NCI-H1417 (cell line): ENCODE measurements at regions not wholly inside any gene's neighbourhood (a gene's known extent, or its start where the extent isn't known, plus 50 kb on each side); places are given as distances from the start of the nearest gene placed in this dataset.
A peak's percentile ranks its signal among the peaks of the same experiment; 100 is the strongest.

Experiments used
- DNase-seq, 3 experiments: peaks; one replicate each; lab custom pipeline; 2025; lab: John Stamatoyannopoulos, UW

DNA sequence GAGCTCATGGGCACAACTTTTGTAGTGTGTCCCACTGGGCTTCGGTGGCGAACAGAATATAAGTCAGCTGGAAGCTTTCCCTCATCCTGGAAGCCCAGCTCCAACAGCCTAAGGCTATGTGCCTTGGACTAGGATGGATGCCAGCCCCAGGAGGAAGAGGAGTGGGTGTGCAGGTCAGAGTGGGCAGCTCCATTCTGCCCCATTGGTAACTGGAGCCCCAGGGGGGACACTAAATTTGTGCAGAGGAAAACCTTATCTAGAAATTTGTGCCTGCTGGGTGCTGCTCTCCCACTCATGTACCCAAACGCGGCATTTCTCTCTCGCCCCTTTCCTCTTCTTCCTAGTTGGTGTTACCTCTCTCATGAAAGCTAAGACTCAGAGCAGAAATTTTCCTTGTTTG lies 253.9 kb upstream of the MAN1A1 start:
- DNase-seq, result no peak

DNA sequence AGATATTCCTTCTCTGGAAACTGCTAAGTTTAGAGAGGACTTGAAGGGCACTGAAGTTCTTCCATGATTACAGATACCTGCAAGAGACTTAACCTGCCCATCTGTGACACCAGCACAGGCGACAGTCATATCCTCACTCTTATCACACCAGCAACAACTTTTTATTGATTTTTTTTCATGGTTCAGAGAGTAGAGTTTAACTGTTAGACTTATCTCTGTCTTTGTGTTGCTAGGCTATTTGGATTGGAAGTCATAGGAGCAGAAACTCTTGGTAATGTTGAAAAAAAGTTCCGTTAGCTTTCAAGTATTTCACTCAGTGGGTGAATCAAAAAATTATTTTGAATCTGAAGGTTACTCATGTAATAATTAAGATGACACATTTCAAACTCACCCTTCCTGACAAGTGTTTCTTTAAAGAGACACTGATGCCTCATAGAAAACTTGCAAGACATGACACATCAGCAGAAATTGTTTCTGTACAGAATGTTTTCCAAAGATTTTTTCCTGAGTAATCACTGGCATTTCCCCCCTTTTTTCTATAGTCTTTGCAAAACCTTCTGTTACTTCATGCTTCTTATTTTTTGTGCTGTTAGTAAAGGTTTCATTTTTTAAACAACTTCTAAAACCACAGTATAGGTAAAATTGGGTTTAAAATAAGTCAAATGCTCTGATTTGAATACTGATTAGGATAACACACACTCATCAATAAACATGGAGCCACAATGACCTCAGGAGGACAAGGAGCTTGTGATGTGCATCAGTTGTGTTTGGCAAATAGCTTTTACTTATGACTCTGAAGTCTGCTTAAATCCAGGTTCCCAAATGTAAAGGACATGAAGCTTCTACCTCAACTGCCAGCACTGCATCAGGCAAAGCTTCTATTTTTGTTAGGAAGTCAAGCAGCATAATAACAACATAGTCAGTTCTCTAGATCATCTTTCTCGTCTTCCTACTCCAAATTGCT lies 252.9 kb upstream of the MAN1A1 start:
- DNase-seq, result no peak

DNA sequence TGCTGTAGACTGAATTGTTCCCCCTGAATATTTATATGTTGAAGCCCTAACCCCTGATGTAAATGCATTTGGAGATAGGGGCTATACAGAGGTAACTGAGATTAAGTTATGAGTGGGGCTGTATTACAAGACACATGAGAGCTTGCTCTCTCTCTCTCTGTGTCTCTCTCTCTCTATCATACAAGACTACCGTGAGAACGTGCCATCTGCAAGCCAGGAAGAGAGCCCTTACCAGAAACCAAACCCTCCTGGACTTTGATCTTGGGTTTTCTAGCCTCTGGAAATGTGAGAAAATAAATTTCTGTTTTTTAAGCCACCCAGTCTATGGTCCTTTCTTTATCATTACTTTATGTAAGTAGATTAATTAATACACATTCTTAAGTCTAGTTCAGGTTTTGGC lies 249.3 kb upstream of the MAN1A1 start:
- DNase-seq, result no peak

- no peak for DNase-seq
Measured at GRCh38 chr6:119594907-119595306, 245.3 kb upstream of the MAN1A1 start.

DNA sequence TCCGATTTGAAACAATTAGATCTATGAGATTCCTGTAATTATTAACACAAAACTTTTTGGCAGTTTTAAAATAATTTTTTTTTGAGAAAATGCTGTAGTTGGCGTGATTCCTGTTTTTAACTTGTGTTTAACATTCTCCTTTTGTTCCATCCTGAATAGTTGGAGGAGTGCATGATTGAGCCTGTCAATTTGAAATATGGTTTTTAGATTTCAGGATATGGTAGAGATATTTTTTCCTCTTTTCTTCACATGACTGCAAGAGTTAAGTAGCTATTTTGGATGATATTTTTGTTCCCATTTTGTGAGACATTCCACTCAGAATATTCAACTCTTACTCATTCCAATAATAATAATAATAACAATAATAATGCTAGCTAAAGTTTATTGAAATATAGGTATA lies 241.7 kb upstream of the MAN1A1 start:
- no peak for DNase-seq

DNA sequence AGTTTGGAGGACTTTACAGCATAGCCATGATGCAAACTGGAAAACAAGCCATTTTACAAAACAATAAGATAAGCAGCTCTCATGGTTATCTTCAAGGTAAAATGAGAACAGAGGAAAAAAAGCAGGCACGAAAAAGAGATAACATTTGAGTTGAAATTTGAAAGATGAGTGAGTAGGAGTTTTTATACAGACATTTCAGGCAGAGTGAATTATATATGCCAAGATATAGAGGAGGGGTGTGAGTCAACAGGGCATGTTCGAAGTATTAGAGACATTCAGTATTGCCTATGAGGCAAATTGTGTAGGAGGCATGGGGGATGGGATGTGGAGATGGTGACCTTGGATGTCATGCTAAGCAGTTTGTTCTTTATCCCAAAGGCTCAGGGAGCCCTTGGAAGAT lies 240.5 kb upstream of the MAN1A1 start:
- no peak for DNase-seq

DNA sequence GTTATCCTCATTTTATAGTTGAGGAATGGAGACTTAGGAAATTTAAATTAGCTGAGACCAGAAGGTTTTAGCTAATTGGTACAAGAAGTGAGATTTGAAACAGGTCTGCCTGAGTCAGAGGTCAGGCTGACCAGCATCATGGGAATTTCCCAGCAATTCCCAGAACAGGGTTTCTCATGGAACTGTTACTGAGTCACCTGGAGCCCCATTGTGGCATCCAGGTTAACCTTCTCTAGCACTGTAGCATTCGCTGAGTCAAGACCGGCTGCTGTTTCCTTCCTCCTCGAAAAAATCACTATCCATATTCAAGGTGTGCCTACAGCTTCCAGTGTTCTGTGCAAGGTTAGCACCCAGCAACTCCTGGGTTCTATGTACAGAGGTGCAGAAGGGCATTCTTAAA lies 238.0 kb upstream of the MAN1A1 start:
- no peak for DNase-seq

DNA sequence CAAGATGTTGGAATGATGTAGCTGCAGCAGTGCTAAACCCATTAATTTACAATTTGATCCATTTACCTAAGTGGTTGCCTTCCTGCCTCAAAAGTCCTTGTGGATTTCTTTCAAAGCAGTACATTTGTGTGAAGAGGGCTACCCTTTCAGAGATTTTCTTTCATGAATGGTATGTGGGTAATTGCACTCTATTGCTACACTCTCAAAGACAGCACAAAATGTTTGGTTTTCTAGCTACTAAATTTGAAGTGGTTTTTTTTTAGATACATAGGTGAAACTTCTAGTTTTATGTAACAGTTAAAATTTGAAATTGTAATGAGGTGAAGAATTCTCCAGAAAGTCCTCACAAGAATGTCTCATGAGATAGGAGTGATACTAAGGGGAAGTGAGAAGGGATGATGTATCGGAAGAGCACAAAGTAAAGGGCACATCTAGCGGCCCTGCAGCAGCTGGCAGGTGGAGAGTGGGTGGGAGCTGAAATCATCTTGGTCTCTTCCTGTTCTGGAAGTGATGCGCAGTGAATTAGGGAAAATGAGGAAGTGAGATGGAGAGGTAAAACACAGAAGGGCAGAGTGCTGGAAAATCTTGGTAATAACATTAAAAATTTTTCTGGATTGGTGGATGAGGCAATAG lies 236.8 kb upstream of the MAN1A1 start:
- peak in 2 of 3 experiments; percentile 21 to 59 for DNase-seq

DNA sequence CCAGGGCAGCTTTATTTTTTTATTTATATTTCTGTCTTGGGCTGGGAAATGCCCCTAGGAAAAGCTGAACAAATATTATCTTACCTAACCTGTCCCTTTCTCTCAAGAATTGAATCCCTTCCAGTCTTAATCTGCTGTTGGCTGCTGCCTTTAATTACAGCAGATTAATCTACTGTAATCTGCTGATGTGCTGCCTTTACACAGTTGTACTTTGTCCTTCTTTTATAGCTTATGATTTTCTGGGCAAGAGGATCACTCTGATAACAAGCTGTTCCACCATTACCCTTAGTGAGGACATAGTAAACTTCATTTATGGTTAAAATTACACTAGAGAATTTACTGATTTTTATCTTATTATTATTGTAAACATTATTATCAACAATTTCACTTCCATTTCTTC lies 234.5 kb upstream of the MAN1A1 start:
- no peak for DNase-seq

- no peak for DNase-seq
Measured at GRCh38 chr6:119581220-119581619, 231.7 kb upstream of the MAN1A1 start.

- DNase-seq, result no peak
Measured at GRCh38 chr6:119575721-119576120, 226.2 kb upstream of the MAN1A1 start.

DNA sequence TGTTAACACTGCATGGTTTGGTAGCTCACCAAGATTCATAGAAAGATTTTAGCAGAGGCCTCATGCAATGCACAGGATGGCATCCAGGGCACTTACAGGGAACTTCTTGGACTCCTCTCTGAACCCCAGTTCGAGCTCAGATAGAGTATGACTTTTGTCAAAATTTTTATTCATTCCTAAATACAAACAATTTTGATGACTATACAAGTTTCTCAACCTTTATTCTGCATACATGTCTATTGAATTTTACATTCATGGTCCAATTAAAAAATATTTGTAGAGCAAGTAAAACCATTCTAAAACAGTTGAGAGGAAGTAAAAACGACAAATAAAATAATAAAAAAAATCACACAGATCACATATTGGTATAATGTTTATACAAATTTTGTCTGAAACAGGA lies 219.0 kb upstream of the MAN1A1 start:
- DNase-seq, result no peak

GRCh38 chr6:119566546-119567260 lies 217.1 kb upstream of the MAN1A1 start:
- DNase-seq, result no peak

DNA sequence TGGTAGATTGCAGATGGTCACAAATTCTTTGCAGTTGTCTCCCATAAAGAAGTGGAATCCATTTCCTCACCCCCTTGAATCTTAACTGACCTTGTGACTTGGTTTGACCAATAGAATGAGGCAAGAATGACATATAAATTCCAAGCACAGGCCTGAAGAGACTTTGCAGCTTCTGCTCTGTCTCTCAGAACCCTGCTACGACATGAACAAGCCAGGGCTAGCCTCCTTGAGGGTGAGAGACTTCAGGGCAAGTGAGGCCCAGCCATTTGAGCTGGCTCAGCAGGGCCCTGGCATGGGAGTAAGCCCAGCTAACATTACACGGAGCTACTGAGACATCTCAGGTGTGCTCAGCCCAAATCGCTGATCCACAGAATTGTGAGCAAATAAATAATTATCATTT lies 216.3 kb upstream of the MAN1A1 start:
- no peak for DNase-seq

- no peak for DNase-seq
Measured at GRCh38 chr6:119562168-119562567, 212.6 kb upstream of the MAN1A1 start.

- no peak for DNase-seq
Measured at GRCh38 chr6:119559586-119559985, 210.0 kb upstream of the MAN1A1 start.

- no peak for DNase-seq
Measured at GRCh38 chr6:119557239-119557638, 207.7 kb upstream of the MAN1A1 start.

DNA sequence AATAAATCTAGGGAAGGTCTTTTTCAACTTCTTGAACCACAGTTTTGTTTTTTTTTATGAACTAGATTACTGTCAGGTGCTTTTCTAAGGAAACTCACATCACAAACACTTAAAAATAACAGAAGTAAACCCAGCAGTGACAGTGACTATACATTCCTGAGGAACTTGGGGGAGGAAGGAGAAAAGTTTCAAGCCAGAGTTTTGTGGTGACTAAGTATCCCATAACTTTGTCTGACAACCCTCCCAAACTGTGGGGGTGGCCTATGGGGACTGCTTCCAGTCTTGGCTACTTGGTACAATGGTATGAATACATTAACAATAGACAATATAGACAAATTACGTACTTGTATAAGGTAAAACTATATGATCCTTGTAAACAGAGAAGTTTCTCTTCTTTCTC lies 202.5 kb upstream of the MAN1A1 start:
- no peak for DNase-seq

- DNase-seq, result no peak
Measured at GRCh38 chr6:119547024-119547423, 197.5 kb upstream of the MAN1A1 start.

DNA sequence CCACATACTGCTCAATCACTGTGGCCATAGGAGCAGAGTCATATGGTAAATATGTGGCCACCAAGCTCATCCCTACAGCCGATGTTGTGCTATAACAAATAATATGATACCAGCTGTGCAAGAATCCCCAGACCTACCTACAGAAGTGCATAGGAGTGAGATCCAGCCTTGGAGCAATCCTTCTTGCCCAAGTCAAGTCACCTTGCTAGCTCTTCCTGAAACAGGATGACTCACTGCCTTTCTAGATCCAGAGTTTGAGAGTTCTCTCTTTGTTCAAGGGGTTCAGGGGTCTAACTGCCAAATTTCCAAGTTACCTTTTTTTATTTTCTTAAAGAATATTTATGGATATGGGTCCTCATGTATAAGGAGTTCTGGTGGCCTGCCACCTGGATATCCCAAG lies 195.7 kb upstream of the MAN1A1 start:
- DNase-seq, result no peak

- DNase-seq, result no peak
Measured at GRCh38 chr6:119544325-119545175, 195.0 kb upstream of the MAN1A1 start.

- no peak for DNase-seq
Measured at GRCh38 chr6:119543332-119543731, 193.8 kb upstream of the MAN1A1 start.
